A549 (cell line): ENCODE measurements at regions not wholly inside any gene's neighbourhood (a gene's known extent, or its start where the extent isn't known, plus 50 kb on each side); places are given as distances from the start of the nearest gene placed in this dataset.

ENCODE experiments used
- CTCF ChIP-seq: fragments of >200 bp; sonication (Bioruptor Twin); formaldehyde crosslinking; IDR thresholded peaks from 3 replicates; pipeline ENCODE4 v1.5.1; 2016
- EP300 ChIP-seq, 2 experiments: fragments of >200 bp; sonication (Bioruptor Twin); formaldehyde crosslinking; IDR thresholded peaks; 2 replicates in 1 of 2; 3 replicates in 1 of 2; pipeline ENCODE4 v1.6.1; 2016 to 2017
- MYC ChIP-seq: IDR thresholded peaks from 2 replicates; pipeline ENCODE4 v1.6.1; 2012; ENCODE audit warnings: mild to moderate bottlenecking, inconsistent platforms, low read length, improper control_type of control experiment, borderline replicate concordance
- RARB ChIP-seq: fragments of 250-450 bp; sonication (Bioruptor Pico); IDR thresholded peaks from 2 replicates; pipeline ENCODE4 v1.8.0; 2021; ENCODE audit warnings: mild to moderate bottlenecking, moderate library complexity
- USF2 ChIP-seq: fragments of 450-650 bp; IDR thresholded peaks from 2 replicates; pipeline ENCODE4 v1.6.1; 2014; ENCODE audit warnings: antibody characterized with exemption

GRCh38 chr12:98149270-98149669, 366.1 kb upstream of the TMPO start:
- no peak for TF ChIP-seq CTCF
- no peak for TF ChIP-seq EP300 (IDR thresholded peaks at IDR 0.05)
- TF ChIP-seq RARB, result no peak
- no peak for TF ChIP-seq USF2
- TF ChIP-seq MYC, result no peak
